GM18867 (cell line): ENCODE measurements at regions not wholly inside any gene's neighbourhood (a gene's known extent, or its start where the extent isn't known, plus 50 kb on each side); places are given as distances from the start of the nearest gene placed in this dataset.
"Not testable (repeated sequence)": the region's sequence is repeated elsewhere in the genome, so short reads cannot be mapped to it uniquely, and the experiment has no call there.

Experiments used
- ATAC-seq: cut with Tn5 transposase; IDR thresholded peaks from one replicate; pipeline ENCODE4 v1.9.1; 2021; ENCODE audit warnings: mild to moderate bottlenecking, moderate library complexity; ENCODE audit not compliant: unreplicated experiment

- ATAC-seq, result no peak
Measured at GRCh38 chr7:93048136-93048930, 69.4 kb downstream of the SAMD9 start.

- no peak for ATAC-seq
Measured at GRCh38 chr7:93047514-93048099, 70.2 kb downstream of the SAMD9 start.

- no peak for ATAC-seq
Measured at GRCh38 chr7:93046641-93047040, 71.1 kb downstream of the SAMD9 start.

- no peak for ATAC-seq
Measured at GRCh38 chr7:93044147-93044810, 73.5 kb downstream of the SAMD9 start.

- no peak for ATAC-seq
Measured at GRCh38 chr7:93043385-93043985, 74.3 kb downstream of the SAMD9 start.

GRCh38 chr7:93040355-93040754 lies 77.4 kb downstream of the SAMD9 start:
- no peak for ATAC-seq

GRCh38 chr7:93039786-93040185 lies 78.0 kb downstream of the SAMD9 start:
- no peak for ATAC-seq

GRCh38 chr7:93039282-93039681 lies 78.5 kb downstream of the SAMD9 start:
- ATAC-seq, result no peak

GRCh38 chr7:93036807-93037206 lies 81.0 kb downstream of the SAMD9 start:
- ATAC-seq, result peak; percentile 93

- no peak for ATAC-seq
Measured at GRCh38 chr7:93036149-93036640, 81.6 kb downstream of the SAMD9 start.

GRCh38 chr7:93031795-93032194 lies 86.0 kb downstream of the SAMD9 start:
- no peak for ATAC-seq

GRCh38 chr7:93030605-93031225 lies 87.1 kb downstream of the SAMD9 start:
- no peak for ATAC-seq

GRCh38 chr7:93029056-93029455 lies 88.7 kb downstream of the SAMD9 start:
- no peak for ATAC-seq

- ATAC-seq, result no peak
Measured at GRCh38 chr7:93028610-93029009, 89.2 kb downstream of the SAMD9 start.

- ATAC-seq, result no peak
Measured at GRCh38 chr7:93027044-93027443, 90.7 kb downstream of the SAMD9 start.

GRCh38 chr7:93026425-93026824 lies 91.4 kb downstream of the SAMD9 start:
- ATAC-seq, result no peak

- ATAC-seq, result no peak
Measured at GRCh38 chr7:93025389-93025788, 92.4 kb downstream of the SAMD9 start.

GRCh38 chr7:93022931-93023478 lies 94.8 kb downstream of the SAMD9 start:
- ATAC-seq, result not testable (repeated sequence)

GRCh38 chr7:93021748-93022147 lies 96.0 kb downstream of the SAMD9 start:
- ATAC-seq, result no peak

- ATAC-seq, result no peak
Measured at GRCh38 chr7:93018716-93019115, 99.1 kb downstream of the SAMD9 start.
